HEK293 (cell line): ENCODE measurements at regions not wholly inside any gene's neighbourhood (a gene's known extent, or its start where the extent isn't known, plus 50 kb on each side); places are given as distances from the start of the nearest gene placed in this dataset.

ENCODE experiments used
- CTCF ChIA-PET: fragments of 350-600 bp; formaldehyde crosslinking; extraction: SDS; loops from one replicate; lab custom pipeline; 2021; ENCODE audit warnings: antibody characterized with exemption; lab: Yijun Ruan, JAX
- POLR2A ChIA-PET: fragments of 300-600 bp; formaldehyde crosslinking; extraction: SDS; loops from one replicate; lab custom pipeline; 2020; ENCODE audit warnings: antibody characterized with exemption, inconsistent platforms; lab: Yijun Ruan, JAX
- H3K27ac ChIP-seq: fragments of 200-500 bp; sonication (Bioruptor generic); 2 replicates; pipeline ENCODE4 v1.5.1; 2014; ENCODE audit warnings: low read depth, low read length, control low read depth, inconsistent platforms; ENCODE audit errors: extremely low read depth
- H3K36me3 ChIP-seq, 2 experiments: fragments of 200-500 bp in 1 of 2; sonication (Bioruptor generic) in 1 of 2; 1 replicate in 1 of 2; 2 replicates in 1 of 2; pipeline ENCODE4 v1.5.1; 2014 to 2017; ENCODE audit warnings: inconsistent platforms in 2 of 2, low read length in 2 of 2; ENCODE audit not compliant: control insufficient read depth in 2 of 2, insufficient read depth in 1 of 2
- H3K4me1 ChIP-seq: fragments of 200-500 bp; sonication (Bioruptor generic); 2 replicates; pipeline ENCODE4 v1.5.1; 2014; ENCODE audit warnings: mild to moderate bottlenecking, low read length, inconsistent platforms; ENCODE audit not compliant: control insufficient read depth, insufficient read depth
- H3K4me3 ChIP-seq: 2 replicates; pipeline ENCODE4 v1.5.1; 2011; ENCODE audit warnings: low read depth, mild to moderate bottlenecking, control low read depth, low read length, moderate library complexity
- H3K9me3 ChIP-seq: fragments of 200-500 bp; sonication (Bioruptor generic); 2 replicates; pipeline ENCODE4 v1.5.1; 2014; ENCODE audit warnings: low read depth, low read length, inconsistent platforms; ENCODE audit not compliant: control insufficient read depth, insufficient read depth
- ZFHX2 ChIP-seq: fragments of 450-650 bp; formaldehyde crosslinking; conservative IDR thresholded peaks from 2 replicates; pipeline ENCODE4 v1.5.1; 2016; ENCODE audit warnings: missing biosample characterization, missing genetic modification characterization
- ZIC2 ChIP-seq: fragments of 450-650 bp; formaldehyde crosslinking; IDR thresholded peaks from 2 replicates; pipeline ENCODE4 v1.5.1; 2016; ENCODE audit warnings: missing biosample characterization, missing genetic modification characterization
- ZNF155 ChIP-seq: fragments of 450-650 bp; formaldehyde crosslinking; IDR thresholded peaks from 2 replicates; pipeline ENCODE4 v1.5.1; 2016; ENCODE audit warnings: missing biosample characterization, missing genetic modification characterization
- ZNF324 ChIP-seq: fragments of 450-650 bp; formaldehyde crosslinking; IDR thresholded peaks from 2 replicates; pipeline ENCODE4 v1.5.1; 2016; ENCODE audit warnings: missing biosample characterization, missing genetic modification characterization
- ZNF398 ChIP-seq: fragments of 450-650 bp; formaldehyde crosslinking; IDR thresholded peaks from 2 replicates; pipeline ENCODE4 v1.5.1; 2017; ENCODE audit warnings: missing biosample characterization, missing genetic modification characterization
- ZNF404 ChIP-seq: fragments of 450-650 bp; formaldehyde crosslinking; IDR thresholded peaks from 2 replicates; pipeline ENCODE4 v1.5.1; 2017; ENCODE audit warnings: missing biosample characterization, missing genetic modification characterization
- ZNF488 ChIP-seq: fragments of 450-650 bp; formaldehyde crosslinking; IDR thresholded peaks from 2 replicates; pipeline ENCODE4 v1.5.1; 2016; ENCODE audit warnings: missing biosample characterization, missing genetic modification characterization
- ZNF548 ChIP-seq: fragments of 450-650 bp; formaldehyde crosslinking; IDR thresholded peaks from 2 replicates; pipeline ENCODE4 v1.5.1; 2016; ENCODE audit warnings: missing biosample characterization, missing genetic modification characterization
- ZNF560 ChIP-seq: fragments of 450-650 bp; formaldehyde crosslinking; IDR thresholded peaks from 2 replicates; pipeline ENCODE4 v1.5.1; 2017; ENCODE audit warnings: missing biosample characterization, missing genetic modification characterization, borderline replicate concordance
- ZNF664 ChIP-seq: fragments of 450-650 bp; formaldehyde crosslinking; IDR thresholded peaks from 2 replicates; pipeline ENCODE4 v1.5.1; 2016; ENCODE audit warnings: missing biosample characterization, missing genetic modification characterization
- TF ChIP-seq, protein P1 (sequence below): fragments of 450-650 bp; formaldehyde crosslinking; IDR thresholded peaks from 2 replicates; pipeline ENCODE4 v1.5.1; 2016; ENCODE audit warnings: missing biosample characterization, missing genetic modification characterization
- TF ChIP-seq, protein P2 (sequence below): sonication (generic); formaldehyde crosslinking; IDR thresholded peaks from 2 replicates; pipeline ENCODE4 v1.8.1; 2022; ENCODE audit warnings: mild to moderate bottlenecking, moderate library complexity, missing genetic modification reagents
- TF ChIP-seq, protein P3 (sequence below): fragments of 450-650 bp; formaldehyde crosslinking; IDR thresholded peaks from 2 replicates; pipeline ENCODE4 v1.5.1; 2016; ENCODE audit warnings: missing biosample characterization, missing genetic modification characterization

DNA sequence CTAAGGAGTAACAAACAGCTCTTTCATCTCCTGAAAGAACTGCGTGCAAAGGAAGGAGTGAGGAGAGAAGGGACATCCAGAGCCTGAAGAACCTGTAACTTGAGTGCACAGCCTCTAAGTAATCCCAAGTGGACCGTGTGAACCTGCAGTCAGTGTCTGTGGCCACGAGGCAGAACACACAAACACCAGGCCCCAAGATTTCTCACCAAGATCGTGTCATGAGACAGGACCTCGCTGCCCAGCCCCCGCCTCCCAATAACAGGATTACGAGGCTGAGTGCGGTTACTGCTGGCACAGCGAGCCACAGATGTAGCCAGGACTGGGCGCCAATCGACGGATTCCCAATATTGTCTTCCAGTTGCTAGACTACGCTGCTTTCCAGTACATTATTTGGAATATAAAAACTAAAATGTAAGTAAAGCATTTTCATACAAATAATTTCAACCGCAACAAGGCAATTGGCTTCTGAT, 101.3 kb upstream of the SLC25A33 start (continued):
- TF ChIP-seq, protein P1, sequence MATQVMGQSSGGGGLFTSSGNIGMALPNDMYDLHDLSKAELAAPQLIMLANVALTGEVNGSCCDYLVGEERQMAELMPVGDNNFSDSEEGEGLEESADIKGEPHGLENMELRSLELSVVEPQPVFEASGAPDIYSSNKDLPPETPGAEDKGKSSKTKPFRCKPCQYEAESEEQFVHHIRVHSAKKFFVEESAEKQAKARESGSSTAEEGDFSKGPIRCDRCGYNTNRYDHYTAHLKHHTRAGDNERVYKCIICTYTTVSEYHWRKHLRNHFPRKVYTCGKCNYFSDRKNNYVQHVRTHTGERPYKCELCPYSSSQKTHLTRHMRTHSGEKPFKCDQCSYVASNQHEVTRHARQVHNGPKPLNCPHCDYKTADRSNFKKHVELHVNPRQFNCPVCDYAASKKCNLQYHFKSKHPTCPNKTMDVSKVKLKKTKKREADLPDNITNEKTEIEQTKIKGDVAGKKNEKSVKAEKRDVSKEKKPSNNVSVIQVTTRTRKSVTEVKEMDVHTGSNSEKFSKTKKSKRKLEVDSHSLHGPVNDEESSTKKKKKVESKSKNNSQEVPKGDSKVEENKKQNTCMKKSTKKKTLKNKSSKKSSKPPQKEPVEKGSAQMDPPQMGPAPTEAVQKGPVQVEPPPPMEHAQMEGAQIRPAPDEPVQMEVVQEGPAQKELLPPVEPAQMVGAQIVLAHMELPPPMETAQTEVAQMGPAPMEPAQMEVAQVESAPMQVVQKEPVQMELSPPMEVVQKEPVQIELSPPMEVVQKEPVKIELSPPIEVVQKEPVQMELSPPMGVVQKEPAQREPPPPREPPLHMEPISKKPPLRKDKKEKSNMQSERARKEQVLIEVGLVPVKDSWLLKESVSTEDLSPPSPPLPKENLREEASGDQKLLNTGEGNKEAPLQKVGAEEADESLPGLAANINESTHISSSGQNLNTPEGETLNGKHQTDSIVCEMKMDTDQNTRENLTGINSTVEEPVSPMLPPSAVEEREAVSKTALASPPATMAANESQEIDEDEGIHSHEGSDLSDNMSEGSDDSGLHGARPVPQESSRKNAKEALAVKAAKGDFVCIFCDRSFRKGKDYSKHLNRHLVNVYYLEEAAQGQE (tag by site-specific recombination): no peak
- no peak for TF ChIP-seq ZNF155
- TF ChIP-seq ZNF664: no peak
- TF ChIP-seq ZNF404 (tag by site-specific recombination): no peak
- TF ChIP-seq ZNF548 (tag by site-specific recombination): no peak
- TF ChIP-seq ZNF324 (tag by site-specific recombination): no peak

DNA sequence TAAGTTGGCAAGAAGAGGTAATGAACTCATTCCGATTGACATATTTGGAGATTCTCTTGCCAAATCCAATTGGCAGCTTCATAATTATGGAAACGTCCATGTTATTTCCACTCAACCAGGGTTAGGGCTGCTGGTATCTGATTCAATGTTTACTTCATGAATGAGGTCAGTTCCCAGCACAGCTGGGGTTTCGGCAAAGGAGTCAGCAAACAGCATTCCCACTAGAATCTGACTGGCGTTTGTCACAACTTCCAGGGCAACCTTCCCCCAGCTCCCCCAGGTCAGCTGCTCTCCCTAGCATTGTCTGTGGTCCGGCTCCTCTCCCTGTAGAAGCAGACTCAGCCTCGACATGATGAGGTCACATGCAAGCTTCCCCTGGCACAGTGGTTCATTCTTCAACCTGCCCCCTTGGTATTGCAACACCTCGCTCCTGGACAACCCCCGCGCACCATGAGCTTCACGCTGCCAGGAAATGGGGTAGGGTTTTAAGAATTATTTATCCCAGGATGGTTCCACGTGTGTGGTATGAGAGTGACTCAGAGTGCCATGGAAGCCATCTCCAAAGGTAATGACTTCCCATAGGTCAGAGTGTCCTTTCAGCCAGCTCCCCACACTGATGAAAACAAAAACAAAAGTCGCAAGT, 100.7 kb upstream of the SLC25A33 start:
- CTCF ChIA-PET: interaction anchor here (0.5 to 1.0 kb wide), 3 partner anchors 12 to 165 kb away, joined by 3 to 4 read pairs (median 4); no protein-coding TSS in a partner anchor
- Histone ChIP-seq H3K4me1 (no peaks in the 10 kb centered on the region), H3K36me3 (no peaks in the 10 kb centered on the region), H3K9me3 (no peaks in the 10 kb centered on the region), H3K27ac (no peak overlapping the region), H3K4me3 (no peak overlapping the region)
- TF ChIP-seq, protein P2, sequence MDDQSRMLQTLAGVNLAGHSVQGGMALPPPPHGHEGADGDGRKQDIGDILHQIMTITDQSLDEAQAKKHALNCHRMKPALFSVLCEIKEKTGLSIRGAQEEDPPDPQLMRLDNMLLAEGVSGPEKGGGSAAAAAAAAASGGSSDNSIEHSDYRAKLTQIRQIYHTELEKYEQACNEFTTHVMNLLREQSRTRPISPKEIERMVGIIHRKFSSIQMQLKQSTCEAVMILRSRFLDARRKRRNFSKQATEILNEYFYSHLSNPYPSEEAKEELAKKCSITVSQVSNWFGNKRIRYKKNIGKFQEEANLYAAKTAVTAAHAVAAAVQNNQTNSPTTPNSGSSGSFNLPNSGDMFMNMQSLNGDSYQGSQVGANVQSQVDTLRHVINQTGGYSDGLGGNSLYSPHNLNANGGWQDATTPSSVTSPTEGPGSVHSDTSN (CRISPR knock-in tag): no peak
- TF ChIP-seq ZNF488 (tag by site-specific recombination): no peak
- TF ChIP-seq, protein P3, sequence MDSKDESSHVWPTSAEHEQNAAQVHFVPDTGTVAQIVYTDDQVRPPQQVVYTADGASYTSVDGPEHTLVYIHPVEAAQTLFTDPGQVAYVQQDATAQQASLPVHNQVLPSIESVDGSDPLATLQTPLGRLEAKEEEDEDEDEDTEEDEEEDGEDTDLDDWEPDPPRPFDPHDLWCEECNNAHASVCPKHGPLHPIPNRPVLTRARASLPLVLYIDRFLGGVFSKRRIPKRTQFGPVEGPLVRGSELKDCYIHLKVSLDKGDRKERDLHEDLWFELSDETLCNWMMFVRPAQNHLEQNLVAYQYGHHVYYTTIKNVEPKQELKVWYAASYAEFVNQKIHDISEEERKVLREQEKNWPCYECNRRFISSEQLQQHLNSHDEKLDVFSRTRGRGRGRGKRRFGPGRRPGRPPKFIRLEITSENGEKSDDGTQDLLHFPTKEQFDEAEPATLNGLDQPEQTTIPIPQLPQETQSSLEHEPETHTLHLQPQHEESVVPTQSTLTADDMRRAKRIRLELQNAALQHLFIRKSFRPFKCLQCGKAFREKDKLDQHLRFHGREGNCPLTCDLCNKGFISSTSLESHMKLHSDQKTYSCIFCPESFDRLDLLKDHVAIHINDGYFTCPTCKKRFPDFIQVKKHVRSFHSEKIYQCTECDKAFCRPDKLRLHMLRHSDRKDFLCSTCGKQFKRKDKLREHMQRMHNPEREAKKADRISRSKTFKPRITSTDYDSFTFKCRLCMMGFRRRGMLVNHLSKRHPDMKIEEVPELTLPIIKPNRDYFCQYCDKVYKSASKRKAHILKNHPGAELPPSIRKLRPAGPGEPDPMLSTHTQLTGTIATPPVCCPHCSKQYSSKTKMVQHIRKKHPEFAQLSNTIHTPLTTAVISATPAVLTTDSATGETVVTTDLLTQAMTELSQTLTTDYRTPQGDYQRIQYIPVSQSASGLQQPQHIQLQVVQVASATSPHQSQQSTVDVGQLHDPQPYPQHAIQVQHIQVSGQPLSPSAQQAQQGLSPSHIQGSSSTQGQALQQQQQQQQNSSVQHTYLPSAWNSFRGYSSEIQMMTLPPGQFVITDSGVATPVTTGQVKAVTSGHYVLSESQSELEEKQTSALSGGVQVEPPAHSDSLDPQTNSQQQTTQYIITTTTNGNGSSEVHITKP (tag by site-specific recombination): peak; percentile 96
- no peak for TF ChIP-seq ZNF560
- TF ChIP-seq ZFHX2: no peak
- TF ChIP-seq ZIC2 (tag by site-specific recombination): peak; percentile 13; the same call in 1 of the 2 replicates
- peak; percentile 35 for TF ChIP-seq ZNF398 (tag by site-specific recombination)
- POLR2A ChIA-PET: interaction anchor here (1.2 kb wide), 1 partner anchor 12 kb away, joined by 3 read pairs; no protein-coding TSS in a partner anchor
